HG03095 (cell line): ENCODE measurements at regions not wholly inside any gene's neighbourhood (a gene's known extent, or its start where the extent isn't known, plus 50 kb on each side); places are given as distances from the start of the nearest gene placed in this dataset.

Experiments used
- ATAC-seq: cut with Tn5 transposase; IDR thresholded peaks from one replicate; pipeline ENCODE4 v1.9.1; 2021; ENCODE audit warnings: moderate library complexity; ENCODE audit not compliant: unreplicated experiment

DNA sequence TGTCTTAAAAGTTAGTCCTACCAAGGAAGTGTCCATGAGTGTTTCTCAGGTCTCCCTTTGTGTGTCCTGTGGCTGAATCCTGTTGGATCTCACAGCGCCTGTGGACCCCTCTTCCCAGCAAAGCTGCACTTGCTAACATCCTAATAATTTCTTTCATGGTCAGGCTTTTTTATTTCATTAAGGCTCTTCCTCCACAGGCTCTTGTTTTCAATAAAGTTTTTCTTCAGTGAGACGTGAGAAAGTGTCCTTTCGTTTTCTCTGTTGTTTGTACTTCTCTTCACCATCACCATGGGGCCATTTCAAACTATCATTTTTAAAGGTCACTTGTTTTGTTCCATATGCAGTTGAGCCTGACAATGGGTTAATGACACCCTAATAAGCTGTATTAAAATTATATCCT is 231.5 kb downstream of the LMO4 start:
- ATAC-seq = no peak

GRCh38 chr1:87560601-87561360 is 232.1 kb downstream of the LMO4 start:
- ATAC-seq = no peak

DNA sequence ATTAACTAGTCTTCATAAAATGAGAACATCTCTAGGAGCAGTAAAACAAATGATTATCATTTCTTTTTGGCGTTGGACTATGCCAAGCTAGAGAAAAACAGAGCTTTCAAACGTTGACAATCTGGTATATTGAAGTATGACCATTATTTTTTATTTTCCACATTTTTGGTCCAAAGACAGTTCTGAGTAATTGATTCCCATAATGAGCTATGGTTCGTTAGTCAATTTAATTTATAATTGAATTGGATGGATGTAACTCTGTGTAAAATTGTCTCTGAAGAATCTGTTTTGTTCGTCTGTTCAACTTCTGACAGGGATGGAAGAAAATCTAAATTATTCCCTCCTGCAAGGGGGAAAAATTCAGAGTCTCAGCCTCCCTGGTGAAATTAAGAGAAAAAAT is 234.5 kb downstream of the LMO4 start:
- ATAC-seq = no peak

DNA sequence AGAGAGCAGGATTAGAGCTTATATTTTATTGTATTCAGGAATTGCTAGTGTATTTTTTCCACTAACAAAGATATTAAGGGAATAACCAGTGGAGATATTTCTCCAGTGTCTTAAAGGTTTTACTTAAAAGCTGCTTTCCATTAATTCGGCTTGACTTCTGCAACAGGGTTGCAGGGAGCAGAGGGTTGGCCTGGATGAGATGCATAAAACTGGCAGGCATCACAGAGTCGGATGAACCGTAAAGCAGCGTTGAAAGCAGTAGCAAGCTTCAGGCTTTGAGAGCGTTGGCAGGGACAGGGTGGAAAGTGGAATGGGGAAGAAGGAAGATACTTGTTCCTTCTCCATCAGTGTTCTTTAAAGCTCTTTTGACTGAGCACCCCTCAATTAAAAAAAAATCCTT is 237.2 kb downstream of the LMO4 start:
- no peak for ATAC-seq

GRCh38 chr1:87568005-87568404 is 239.3 kb downstream of the LMO4 start:
- ATAC-seq = no peak

- ATAC-seq = no peak
These were observed 240.2 kb downstream of the LMO4 start for GRCh38 chr1:87568911-87569310.

DNA sequence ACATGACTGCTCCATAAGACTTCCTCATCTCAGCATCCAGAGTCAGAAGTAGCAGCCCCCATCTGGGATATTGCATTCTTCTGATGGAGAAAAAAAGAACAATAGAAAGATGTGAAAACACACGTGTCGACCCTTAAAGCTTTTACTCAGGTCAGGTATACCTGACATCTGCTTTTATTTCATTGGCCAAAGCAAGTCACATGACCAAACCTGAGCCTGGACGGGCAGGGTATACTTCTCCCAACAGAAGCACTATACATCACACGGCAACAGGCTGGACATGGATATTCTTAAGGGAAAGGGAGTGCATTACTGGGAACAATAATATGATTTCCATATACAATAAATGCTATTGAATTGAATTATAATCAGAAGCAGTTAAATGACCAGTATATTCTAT is 243.3 kb downstream of the LMO4 start:
- ATAC-seq = no peak

- ATAC-seq = no peak
These were observed 244.2 kb downstream of the LMO4 start for GRCh38 chr1:87572891-87573290.

- no peak for ATAC-seq
These were observed 246.8 kb downstream of the LMO4 start for GRCh38 chr1:87575528-87575927.

GRCh38 chr1:87578464-87578863 is 249.8 kb downstream of the LMO4 start:
- no peak for ATAC-seq

DNA sequence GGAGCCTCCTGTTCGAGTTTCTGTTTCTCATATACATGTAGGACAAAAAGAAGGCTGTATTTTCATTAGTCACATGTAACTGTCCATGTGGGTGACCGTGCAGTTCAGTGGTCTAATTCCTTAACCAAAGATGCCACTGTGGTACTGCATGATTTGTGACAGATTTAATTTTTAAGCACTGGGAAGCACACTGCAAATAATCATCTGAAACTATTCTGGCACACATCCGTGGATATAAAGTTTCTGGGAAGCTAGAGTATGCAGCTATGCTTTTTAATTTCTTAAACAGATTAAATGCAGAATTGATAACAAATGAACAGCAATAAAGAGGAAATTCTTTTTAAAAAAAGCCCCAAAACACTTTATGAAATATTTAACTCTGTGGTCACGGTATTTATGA is 254.8 kb downstream of the LMO4 start:
- no peak for ATAC-seq

DNA sequence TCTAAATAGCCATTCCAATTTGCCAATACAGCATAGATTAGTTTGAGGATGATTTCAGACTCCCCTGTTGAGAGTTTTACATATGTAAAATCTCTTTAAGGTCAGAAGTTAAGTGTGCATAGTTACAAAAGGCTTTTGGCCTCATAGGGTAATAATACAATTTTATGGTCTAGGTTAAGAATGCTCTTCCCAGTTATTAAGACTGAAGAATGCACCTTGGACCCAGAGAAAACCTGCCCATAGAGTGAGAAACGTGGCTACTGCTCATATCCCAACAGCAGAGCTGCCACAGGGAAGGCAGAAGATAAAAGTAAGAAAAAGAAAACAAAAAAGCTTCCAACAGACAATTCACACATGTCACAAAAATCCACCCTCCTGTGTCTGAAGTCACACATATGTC is 255.9 kb downstream of the LMO4 start:
- ATAC-seq = no peak

- ATAC-seq = no peak
These were observed 257.8 kb downstream of the LMO4 start for GRCh38 chr1:87586501-87586900.

- ATAC-seq = peak; percentile 66
These were observed 259.8 kb downstream of the LMO4 start for GRCh38 chr1:87588495-87588894.

GRCh38 chr1:87591492-87591891 is 262.8 kb downstream of the LMO4 start:
- no peak for ATAC-seq

GRCh38 chr1:87592156-87592555 is 263.5 kb downstream of the LMO4 start:
- peak; percentile 94 for ATAC-seq

- no peak for ATAC-seq
These were observed 266.2 kb downstream of the LMO4 start for GRCh38 chr1:87594736-87595383.

- ATAC-seq = no peak
These were observed 266.7 kb downstream of the LMO4 start for GRCh38 chr1:87595384-87595781.

- ATAC-seq = no peak
These were observed 269.7 kb downstream of the LMO4 start for GRCh38 chr1:87598429-87598828.

- no peak for ATAC-seq
These were observed 270.9 kb downstream of the LMO4 start for GRCh38 chr1:87599569-87599968.

GRCh38 chr1:87600055-87600850 is 271.6 kb downstream of the LMO4 start:
- ATAC-seq = no peak

GRCh38 chr1:87600854-87601253 is 272.2 kb downstream of the LMO4 start:
- no peak for ATAC-seq
